ENCODE measurements at regions not wholly inside any gene's neighbourhood (a gene's known extent, or its start where the extent isn't known, plus 50 kb on each side); places are given as distances from the start of the nearest gene placed in this dataset.

DNA sequence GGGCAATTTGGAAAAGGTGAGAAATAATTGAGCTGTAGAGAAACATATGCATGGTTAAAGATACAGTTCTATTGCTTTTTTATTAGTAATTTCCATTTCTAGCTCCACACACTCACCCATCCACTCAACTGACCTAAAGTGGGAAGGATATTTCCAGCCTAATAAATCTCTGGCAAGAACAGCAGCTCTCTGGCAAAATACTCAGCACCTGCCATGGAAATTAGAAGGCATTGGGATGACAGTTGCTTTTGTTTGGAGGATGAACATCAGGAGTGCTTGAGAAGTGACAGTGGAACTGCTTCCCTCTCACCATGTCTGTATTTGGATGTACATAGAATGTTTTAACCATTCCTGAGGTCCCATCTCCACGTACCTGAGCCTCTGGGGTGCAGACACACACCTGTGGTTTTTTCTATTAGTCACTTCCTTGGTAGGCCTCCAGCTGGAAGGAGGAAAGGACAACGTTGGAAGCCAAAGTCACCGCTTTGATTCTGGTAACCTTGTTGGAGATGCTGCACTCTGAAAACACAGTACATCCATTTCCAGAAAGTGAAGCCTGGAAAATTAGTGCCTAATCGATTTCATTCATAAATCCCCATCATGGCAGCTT, 62.3 kb upstream of the RUNX1 start:
- Histone ChIP-seq H3K79me2 (ENCODE audit: control insufficient read depth, low read length) (no peaks in the 10 kb centered on the region), H3K36me3 (ENCODE audit: control insufficient read depth, low read length) (no peaks in the 10 kb centered on the region), H4K20me1 (ENCODE audit: control insufficient read depth, insufficient read depth, low read depth, low read length) (no peaks in the 10 kb centered on the region), H3K4me3 (ENCODE audit: low read length) (no peak overlapping the region), H3F3A (ENCODE audit: control insufficient read depth, insufficient read depth) (no peaks in the 10 kb centered on the region), H3K9me2 (replicated peaks; ENCODE audit: control insufficient read depth, low read length) (no peaks in the 10 kb centered on the region), H3K27me3 (ENCODE audit: control insufficient read depth, low read length) (no peaks in the 10 kb centered on the region), H3K4me2 (ENCODE audit: low read length) (no peak overlapping the region), H3K4me1 (ENCODE audit: control insufficient read depth, low read length) (peaks cover 19% of the 10 kb centered on the region), H3K27ac (ENCODE audit: low read depth, low read length) (no peak overlapping the region), H3K9me3 (ENCODE audit: control insufficient read depth, insufficient read depth, low read length) (no peaks in the 10 kb centered on the region)
- TF ChIP-seq, protein P1, sequence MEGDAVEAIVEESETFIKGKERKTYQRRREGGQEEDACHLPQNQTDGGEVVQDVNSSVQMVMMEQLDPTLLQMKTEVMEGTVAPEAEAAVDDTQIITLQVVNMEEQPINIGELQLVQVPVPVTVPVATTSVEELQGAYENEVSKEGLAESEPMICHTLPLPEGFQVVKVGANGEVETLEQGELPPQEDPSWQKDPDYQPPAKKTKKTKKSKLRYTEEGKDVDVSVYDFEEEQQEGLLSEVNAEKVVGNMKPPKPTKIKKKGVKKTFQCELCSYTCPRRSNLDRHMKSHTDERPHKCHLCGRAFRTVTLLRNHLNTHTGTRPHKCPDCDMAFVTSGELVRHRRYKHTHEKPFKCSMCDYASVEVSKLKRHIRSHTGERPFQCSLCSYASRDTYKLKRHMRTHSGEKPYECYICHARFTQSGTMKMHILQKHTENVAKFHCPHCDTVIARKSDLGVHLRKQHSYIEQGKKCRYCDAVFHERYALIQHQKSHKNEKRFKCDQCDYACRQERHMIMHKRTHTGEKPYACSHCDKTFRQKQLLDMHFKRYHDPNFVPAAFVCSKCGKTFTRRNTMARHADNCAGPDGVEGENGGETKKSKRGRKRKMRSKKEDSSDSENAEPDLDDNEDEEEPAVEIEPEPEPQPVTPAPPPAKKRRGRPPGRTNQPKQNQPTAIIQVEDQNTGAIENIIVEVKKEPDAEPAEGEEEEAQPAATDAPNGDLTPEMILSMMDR (IDR thresholded peaks at IDR 0.05; ENCODE audit: low read depth, low read length, poor library complexity, severe bottlenecking): no peak
- TF ChIP-seq EZH2phosphoT487 (IDR thresholded peaks at IDR 0.05; ENCODE audit: borderline replicate concordance, low read length): no peak

DNA sequence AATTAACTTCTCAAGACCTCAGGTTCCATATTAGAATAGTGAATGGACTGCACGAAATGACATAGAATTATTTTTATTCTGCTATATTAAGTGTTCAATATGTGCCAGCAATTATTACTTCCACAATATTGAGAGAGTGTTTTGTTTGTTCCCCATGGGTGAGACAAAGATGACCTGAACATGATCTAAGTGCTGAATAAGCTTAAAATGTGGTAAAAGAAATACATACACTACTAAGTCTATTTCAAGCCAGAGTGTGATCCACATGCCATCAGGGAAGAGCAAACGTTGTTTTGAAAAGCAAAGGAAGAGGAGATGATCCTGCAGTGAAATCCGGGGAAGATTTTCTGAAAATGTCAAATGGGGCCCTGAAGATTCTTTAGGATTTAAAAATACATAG, 59.8 kb upstream of the RUNX1 start:
- Histone ChIP-seq H3K79me2 (ENCODE audit: control insufficient read depth, low read length) (no peaks in the 10 kb centered on the region), H3K4me1 (ENCODE audit: control insufficient read depth, low read length) (peaks cover 4% of the 10 kb centered on the region), H3K9me2 (replicated peaks; ENCODE audit: control insufficient read depth, low read length) (no peaks in the 10 kb centered on the region), H4K20me1 (ENCODE audit: control insufficient read depth, insufficient read depth, low read depth, low read length) (no peaks in the 10 kb centered on the region), H3K9me3 (ENCODE audit: control insufficient read depth, insufficient read depth, low read length) (no peaks in the 10 kb centered on the region), H3F3A (ENCODE audit: control insufficient read depth, insufficient read depth) (no peaks in the 10 kb centered on the region), H3K4me2 (ENCODE audit: low read length) (no peak overlapping the region), H3K36me3 (ENCODE audit: control insufficient read depth, low read length) (no peaks in the 10 kb centered on the region), H3K27me3 (ENCODE audit: control insufficient read depth, low read length) (no peaks in the 10 kb centered on the region), H3K4me3 (ENCODE audit: low read length) (no peak overlapping the region), H3K27ac (ENCODE audit: low read depth, low read length) (no peak overlapping the region)
- TF ChIP-seq EZH2phosphoT487 (IDR thresholded peaks at IDR 0.05; ENCODE audit: borderline replicate concordance, low read length): no peak
- TF ChIP-seq, protein P1 (IDR thresholded peaks at IDR 0.05; ENCODE audit: low read depth, low read length, poor library complexity, severe bottlenecking): no peak

DNA sequence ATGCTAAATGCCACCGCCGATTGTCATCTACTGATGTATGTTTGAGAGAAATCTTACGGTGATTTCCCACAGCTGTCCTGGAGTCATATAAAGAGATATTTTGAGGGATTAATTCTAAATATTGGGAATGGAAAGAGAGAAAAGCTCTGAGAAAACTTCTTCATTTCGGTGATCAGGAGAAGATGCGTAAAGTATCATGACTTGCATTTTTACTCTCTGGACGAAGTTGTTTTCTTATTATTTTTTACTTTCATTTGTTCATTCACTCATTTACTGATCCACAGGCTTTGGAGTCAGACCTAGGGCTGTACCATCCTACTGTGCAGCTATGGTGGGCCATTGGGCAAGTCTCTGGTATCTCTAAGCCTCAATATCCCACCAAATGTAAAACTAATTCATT, 58.4 kb upstream of the RUNX1 start:
- TF ChIP-seq, protein P1 (IDR thresholded peaks at IDR 0.05; ENCODE audit: low read depth, low read length, poor library complexity, severe bottlenecking): no peak
- TF ChIP-seq EZH2phosphoT487 (IDR thresholded peaks at IDR 0.05; ENCODE audit: borderline replicate concordance, low read length): no peak

More for the DNA sequence above, 58.4 kb upstream of the RUNX1 start:
- H3K4me3 ChIP-seq (ENCODE audit: low read length): no peak overlapping the region
- H3K27me3 ChIP-seq (ENCODE audit: control insufficient read depth, low read length): no peaks in the 10 kb centered on the region
- H3K27ac ChIP-seq (ENCODE audit: low read depth, low read length): no peak overlapping the region
- no peaks in the 10 kb centered on the region for H3K9me2 ChIP-seq (replicated peaks; ENCODE audit: control insufficient read depth, low read length)
- H4K20me1 ChIP-seq (ENCODE audit: control insufficient read depth, insufficient read depth, low read depth, low read length): no peaks in the 10 kb centered on the region
- peaks cover 10% of the 10 kb centered on the region for H3K4me1 ChIP-seq (ENCODE audit: control insufficient read depth, low read length)
- H3F3A ChIP-seq (ENCODE audit: control insufficient read depth, insufficient read depth): 0 out of 2 replicates have a peak, but pooled peaks cover 2% of the 10 kb centered on the region
- no peak overlapping the region for H3K4me2 ChIP-seq (ENCODE audit: low read length)
- no peaks in the 10 kb centered on the region for H3K79me2 ChIP-seq (ENCODE audit: control insufficient read depth, low read length)
- H3K36me3 ChIP-seq (ENCODE audit: control insufficient read depth, low read length): no peaks in the 10 kb centered on the region
- H3K9me3 ChIP-seq (ENCODE audit: control insufficient read depth, insufficient read depth, low read length): no peaks in the 10 kb centered on the region

All from DOHH2 (cell line).